GM21786 (cell line): ENCODE measurements at regions not wholly inside any gene's neighbourhood (a gene's known extent, or its start where the extent isn't known, plus 50 kb on each side); places are given as distances from the start of the nearest gene placed in this dataset.
A peak's percentile ranks its signal among the peaks of the same experiment; 100 is the strongest.
"Not testable (repeated sequence)": the region's sequence is repeated elsewhere in the genome, so short reads cannot be mapped to it uniquely, and the experiment has no call there.

ENCODE experiments used
- ATAC-seq: cut with Tn5 transposase; IDR thresholded peaks from one replicate; pipeline ENCODE4 v1.9.1; 2021; ENCODE audit not compliant: unreplicated experiment

DNA sequence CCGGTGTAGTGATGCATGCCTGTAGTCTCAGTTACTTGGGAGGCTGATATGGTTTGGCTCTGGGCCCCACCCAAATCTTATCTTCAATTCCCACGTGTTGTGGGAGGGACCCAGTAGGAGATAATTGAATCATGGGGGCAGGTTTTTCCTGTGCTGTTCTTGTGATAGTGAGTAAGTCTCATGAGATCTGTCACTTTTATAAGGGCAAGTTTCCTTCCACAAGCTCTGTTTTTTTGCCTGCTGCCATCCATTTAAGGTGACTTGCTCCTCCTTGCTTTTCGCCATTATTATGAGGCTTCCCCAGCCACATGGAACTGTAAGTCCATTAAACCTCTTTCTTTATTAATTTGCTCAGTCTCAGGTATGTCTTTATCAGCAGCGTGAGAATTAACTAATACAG, 566.7 kb upstream of the NECTIN3 start:
- ATAC-seq: no peak

DNA sequence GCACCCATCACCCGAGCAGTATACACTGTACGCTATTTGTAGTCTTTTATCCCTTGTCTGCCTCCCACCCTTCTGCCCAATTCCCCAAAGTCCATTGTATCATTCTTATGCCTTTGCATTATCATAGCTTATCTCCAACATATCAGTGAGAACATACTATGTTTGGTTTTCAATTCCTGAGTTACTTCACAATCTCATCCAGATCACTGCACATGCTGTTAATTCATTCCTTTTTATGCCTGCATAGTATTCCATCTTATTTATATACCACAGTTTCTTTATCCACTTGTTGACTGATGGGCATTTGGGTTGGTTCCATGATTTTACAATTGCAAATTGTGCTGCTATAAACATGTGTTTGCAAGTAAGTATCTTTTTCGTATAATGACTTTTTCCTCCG, 564.7 kb upstream of the NECTIN3 start:
- ATAC-seq: no peak

DNA sequence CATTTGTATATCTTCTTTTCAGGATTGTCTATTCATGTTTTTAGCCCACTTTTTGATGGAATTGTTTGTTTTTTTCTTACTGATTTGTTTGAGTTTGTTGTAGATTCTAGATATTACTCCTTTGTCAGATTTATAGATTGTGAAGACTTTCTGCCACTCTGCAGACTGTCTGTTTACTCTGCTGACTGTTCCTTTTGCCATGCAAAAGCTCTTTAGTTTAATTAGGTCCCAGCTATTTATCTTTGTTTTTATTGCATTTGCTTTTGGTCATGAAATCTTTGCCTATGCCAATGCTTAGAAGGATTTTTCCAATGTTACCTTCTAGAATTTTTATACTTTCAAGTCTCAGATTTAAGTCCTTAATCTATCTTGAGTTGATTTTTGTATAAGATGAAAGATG, 564.0 kb upstream of the NECTIN3 start:
- ATAC-seq: not testable (repeated sequence)

DNA sequence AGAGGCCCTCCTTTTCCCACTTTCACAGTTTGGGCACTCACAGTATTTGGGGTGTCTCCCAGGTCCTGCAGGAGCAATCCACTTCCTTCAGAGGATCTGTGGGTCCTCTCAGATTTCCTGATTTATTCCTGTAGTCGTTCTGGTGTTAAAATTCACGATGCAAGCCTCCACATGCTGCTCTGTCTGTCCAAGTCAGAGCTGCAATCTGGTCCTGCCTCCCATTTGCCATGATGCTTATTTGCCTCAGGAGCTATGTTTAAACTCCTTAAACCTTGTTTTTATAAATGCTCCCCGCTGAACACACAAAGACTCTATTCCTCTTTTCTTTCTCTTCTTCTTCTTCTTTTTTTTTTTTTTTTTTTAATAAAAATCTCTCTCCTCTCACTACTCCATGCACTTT, 558.7 kb upstream of the NECTIN3 start:
- ATAC-seq: no peak

DNA sequence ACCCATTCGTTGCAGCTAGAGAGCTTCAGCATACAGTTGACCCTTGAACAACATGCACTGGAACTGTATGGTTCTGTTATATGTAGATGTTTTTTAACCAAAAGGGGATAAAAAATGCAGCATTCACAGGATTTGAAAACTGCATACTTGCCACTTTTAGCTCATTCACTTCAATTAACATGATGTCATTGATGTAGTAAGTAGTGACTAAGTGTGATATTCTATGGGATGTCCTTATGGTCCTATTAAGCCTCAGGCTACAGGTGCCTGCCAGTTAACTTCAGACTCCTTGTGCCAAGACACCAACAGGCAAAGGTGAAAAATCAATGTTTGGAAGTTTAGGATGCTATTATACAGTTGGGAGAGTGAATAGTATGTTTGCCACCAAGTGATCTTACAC, 553.6 kb upstream of the NECTIN3 start:
- no peak for ATAC-seq

DNA sequence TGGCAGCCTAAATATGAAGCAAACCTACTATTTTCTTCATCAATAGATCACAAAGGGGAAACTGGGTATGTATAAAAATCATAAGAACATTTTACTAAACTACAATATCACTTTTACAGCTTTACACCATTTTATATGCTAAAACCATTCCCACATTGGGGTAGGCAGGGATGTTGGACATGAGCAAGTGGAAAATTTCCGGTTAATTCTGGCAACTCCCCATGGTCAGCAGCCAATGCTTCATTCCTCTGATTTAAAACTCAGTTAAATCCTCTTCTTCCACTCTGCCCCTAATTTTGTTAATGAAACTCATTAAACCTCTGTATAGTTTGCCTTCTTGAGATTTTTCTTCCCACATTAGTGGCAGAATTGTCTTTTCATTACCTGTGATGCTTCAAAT, 552.5 kb upstream of the NECTIN3 start:
- ATAC-seq: no peak

DNA sequence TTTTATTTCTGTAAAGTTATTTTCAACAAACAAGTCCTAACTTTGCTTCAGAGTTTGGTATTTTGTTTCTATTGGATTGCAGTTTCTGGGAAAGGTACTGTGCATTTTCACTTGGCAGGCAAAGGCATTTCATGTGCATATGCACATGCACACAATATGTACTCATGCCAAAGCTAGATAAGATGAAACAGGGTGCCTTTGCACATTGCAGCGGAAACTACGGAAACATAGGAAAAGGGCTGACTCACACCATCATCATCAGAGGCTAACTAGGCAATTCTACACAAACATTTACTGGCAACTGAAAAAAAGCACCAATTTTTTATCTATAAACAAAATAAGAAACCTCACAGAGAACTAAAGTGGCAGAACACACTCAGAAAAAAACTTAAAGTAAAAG, 550.6 kb upstream of the NECTIN3 start:
- ATAC-seq: no peak

DNA sequence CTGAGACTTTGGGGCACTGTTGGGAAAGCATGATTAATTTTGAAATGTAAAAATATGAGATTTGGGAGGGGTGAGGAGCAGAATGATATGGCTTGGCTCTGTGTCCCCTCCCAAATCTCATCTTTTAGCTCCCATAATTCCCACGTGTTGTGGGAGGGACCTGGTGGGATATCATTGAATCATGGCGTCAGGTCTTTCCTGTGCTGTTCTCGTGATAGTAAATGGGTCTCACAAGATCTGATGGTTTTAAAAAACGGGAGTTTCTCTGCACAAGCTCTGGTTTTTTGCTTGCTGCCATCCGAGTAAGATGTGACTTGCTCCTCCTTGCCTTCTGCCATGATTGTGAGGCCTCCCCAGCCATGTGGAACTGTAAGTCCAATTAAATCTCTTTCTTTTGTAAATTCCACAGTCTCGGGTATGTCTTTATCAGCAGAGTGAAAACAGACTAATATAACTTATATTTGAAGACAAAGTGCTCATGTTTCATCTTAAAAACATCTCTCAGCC, 546.0 kb upstream of the NECTIN3 start:
- ATAC-seq: not testable (repeated sequence)

DNA sequence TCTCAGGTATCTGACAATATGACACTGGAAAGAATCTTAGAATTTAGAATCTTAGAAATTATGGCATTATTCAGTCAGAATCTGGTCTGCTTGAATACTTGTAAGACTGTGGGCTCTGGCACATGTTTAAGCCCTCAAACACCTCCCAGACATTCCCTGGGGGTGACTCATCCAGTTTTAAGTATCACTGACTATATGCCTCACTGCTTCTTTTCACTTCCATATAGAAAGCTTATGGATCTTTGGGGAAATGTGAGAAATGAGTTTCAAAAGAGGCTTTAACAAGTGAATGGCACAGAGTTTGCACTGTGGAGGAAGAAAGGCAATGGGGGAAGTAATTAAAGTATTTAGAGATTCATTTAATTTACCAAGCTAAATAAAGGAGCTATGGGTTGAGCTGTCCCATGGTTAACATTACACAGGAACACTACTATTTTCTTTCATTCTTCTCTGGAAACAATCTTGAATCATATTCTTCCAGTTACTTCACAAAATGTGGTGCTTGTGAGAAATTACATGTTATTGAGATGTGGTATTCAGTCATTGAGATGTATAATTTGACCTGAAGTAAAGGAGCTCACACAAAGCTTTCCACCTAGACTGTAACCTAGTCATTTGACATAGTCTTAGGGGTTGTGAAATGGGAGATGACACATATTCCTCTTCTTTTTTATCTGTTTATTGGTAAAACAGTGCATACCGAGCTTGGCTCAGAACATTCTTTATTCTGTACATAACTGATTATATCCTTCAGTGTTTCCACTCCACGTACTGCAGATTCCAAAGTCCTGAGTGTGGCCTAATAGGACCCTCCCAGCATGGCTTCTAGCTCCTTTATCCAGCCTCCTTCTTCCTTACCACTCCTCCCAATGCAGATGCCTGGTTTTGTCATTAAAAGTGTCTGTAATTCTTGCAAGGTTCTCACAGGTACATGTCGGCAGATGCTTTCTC, 544.6 kb upstream of the NECTIN3 start:
- no peak for ATAC-seq

DNA sequence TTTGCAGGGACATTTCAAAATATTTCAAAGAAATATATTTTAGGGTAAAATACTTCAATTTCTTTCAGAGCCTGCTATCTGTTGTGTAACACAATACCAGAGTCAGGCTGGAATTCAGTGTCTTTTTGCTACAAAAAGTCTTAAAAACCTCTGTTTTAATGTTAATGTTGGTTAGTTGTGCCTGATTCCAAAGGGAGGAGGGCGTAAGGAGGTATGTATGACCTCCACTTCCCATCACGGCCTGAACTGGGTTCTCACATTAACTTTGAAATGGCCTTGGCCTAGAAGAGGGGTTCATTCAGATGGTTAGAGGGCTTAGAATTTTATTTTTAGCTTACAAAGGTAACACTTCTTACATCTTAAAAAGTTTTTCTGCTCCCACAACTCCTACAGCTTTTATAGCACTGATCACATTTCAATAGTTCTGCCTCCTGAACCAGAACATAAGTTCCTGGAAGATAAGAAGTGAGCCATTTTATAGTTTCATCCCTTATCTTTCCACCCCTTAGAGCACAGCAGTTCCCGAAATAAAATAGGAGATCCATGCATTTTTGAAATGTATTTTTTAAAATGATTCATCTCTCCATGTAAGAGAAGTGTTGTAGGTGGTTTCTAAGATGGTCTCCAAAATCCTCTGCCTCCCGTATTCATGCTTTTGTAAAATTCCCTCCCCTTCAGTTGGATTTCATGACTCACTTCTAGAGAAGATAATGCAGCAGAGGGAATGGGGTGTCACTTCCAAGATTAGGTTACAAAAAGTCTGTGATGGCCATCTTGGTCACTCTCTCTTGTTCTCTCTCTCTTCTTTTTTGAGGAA, 543.1 kb upstream of the NECTIN3 start:
- no peak for ATAC-seq

DNA sequence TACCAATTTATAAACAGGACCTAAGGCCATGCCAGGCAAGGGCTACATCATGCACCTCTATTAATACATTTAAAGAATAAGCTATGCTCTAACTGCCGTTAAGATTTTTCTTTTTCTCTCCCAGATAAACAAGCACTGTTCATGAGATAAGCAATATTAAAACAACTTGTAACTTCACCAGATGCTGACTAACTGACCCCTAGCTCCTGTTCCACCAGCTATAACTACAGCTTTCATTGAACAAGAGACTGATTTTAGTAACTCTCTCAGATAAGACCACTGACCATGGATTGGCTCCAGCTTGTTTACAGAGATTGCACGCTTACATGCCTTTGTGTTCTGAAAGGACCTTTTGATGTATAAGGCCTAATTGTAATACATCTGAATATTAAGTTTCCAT, 540.7 kb upstream of the NECTIN3 start:
- ATAC-seq: no peak

DNA sequence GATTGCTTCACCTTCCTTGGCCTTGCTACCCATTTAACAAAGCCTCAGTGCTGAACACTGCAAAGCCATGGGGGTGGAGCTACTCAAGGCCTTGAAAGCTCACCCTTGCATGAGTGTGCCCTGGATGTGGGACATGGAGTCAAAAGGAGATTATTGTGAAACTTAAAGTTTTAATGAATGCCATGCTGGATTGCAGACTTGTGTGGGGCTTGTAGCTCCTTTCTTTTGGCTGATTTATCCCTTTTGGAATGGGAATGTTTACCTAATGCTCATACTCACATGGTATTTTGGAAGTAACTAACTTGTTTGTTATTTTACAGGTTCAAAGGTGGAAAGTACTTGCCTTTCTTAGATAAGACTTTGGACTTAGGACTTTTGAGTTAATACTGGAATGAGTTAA, 538.5 kb upstream of the NECTIN3 start:
- ATAC-seq: no peak

DNA sequence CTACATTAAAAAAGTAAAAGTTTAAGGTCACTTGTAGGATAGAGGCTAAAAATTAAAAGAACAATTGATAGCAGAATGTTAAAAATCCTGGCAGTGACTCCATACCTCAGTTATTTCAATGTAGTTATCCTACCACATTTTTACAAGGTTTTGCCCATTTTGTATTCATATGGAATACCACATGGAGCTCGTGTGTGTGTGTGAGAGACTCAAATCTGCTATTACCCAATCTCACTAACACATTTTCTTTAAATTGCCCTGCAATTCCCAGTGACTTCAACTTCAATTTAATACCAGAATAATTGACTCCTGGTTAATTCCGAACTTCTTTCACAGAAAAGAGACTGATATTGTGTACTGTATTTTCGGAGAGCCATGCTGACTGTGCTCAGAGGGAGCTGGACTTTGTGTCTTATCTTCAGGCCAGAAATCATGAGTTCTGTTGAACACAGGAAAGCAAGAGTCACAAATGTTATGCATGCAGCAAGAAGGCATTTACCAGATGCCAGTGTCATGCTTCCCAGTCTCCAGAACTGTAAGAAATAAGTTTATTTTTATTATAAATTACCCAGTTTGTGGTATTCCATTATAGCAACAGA, 529.0 kb upstream of the NECTIN3 start:
- no peak for ATAC-seq

DNA sequence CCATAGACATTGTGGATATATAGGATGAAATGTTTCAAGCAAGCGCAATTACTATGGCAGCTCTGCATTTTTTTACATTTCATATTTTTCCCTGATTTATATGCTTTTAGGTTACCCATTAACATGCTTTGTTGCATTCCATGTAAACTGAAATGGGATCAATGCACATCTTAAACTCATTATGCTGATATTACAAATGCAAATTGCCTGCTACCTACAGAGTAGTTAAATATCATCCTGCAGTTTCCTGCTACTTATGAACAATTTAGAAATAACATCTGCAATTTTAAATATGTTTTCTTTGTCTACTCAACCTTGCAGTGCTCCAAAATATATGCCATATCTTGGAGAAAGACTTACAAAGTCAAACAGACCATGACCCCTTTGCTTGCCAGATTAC, 526.9 kb upstream of the NECTIN3 start:
- ATAC-seq: no peak

DNA sequence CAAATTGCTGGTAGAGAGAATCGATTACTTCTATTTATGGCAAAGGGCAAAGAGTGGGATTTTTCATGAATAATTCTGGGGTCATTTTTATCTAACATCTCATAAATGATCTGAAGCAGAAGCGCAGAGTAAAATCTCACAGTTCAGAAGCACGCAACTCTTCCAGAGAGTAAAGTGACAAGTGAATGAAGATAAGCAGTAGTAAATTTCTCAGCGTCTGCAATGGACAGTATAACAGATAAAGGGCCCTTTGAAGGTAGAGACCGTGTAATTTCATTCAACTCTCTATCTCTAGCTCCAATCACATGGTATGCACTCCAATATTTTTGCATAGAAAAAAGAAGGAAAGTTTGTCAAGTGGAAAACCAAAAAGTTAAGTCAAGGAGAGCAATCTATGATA, 521.1 kb upstream of the NECTIN3 start:
- ATAC-seq: no peak

DNA sequence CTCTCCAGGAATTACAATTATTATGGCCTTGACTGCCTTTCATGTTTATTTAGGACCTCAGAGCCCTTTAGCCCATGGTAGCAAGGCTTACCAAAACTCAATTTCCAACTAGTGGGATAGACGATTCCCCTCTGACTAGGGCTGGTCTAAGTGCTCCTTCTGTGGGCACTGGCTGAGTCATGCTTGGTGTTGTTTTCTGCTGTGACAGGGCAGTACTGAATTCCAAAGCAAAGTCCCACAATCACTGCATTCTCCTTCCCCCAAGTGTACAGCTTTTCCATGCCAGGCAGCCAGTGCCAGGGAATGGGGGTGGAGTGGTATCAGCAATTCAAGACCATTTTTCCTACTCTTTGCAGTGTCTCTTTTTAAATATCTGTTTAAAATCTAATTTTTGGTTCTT, 509.0 kb upstream of the NECTIN3 start:
- ATAC-seq: no peak

DNA sequence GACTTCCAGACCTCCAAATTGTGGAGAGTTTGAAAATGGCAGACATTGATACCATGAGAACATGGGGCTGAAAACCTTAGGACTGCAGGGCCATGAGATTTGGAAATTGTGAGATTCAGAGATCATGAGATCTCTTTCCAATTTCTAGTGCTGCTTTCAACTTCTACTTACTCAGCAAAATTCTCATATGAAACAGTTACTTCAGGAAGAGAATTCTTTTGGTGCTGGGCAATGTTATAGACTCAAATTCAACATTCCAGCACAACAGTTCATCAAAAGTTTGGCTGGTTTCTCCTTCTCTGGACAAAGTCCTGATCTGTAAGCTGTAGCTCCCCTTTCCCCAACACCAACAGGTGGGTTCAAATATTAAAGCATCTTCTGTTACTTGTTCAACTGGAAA, 506.9 kb upstream of the NECTIN3 start:
- ATAC-seq: no peak

DNA sequence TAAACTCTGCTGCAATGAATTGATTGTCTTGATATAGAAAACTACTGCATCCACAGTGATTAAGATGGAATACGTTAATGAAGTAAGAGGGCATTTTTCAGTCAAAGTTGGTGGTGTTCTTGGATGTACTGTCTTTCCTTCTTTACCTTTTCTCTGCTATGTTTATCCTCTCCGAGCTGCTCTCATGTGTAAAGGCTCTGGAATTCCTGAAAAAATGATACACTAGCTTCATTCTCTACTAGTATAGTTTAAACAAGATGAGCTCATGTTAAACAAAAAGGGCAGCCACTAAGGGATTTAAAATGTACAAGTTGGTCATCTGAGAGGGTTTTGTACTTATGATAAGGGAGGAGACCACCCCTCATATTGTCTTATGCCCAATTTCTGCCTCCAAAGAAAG, 504.6 kb upstream of the NECTIN3 start:
- ATAC-seq: no peak

DNA sequence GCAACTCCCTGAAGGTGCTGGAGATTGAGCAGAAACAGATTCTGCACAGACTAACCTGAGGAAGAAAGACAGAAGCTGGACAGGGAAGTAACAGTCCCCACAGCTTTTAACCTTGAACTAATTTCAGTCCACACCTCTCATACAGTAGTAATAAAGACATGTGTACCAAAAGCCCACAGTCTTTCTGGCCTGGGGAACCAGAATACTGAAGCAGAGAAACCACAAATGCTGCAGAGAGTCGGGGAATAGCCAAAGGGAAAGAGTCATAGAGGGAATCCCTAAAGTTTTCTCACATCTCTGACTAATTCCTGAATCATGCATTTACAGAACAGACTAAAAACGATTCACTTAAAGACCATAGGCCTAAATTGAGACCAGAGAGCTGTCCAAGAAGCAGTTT, 503.4 kb upstream of the NECTIN3 start:
- ATAC-seq: peak; percentile 62

DNA sequence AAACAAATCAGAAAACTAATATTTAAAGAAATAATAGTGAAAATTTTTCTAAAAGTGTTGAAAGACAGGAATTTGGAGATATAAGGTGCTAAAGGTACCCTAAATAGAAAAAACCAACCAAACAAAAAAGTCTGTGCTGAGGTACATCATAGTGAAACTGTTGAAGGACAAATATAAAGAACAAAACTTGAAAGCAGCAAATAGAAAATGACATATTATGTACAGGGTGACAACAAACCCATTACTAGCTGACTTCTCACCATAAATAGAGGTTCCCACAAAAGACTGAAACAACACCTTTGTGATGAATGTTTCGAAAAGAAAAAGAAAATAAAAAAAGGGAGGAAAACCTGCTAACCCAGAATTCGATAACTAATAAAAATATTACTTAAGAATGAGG, 502.5 kb upstream of the NECTIN3 start:
- ATAC-seq: peak; percentile 72

DNA sequence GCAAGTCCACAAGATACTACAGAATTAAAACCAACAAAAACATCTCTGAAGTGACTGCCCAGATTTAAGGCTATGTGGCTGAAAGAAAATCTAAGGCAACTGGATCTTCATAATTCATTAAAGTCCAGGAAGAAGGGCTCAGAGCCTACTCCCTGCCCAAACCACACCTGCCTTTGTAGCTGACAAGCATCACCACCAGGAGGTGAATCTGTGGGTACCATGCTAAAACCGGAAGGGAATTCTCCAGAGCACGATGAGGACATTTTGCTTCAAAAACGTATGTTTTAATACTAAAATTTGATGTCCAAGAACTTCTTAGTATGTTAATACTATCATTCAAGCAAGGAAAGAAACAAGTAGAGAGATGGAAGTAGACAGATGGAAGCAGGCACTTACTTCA, 495.9 kb upstream of the NECTIN3 start:
- ATAC-seq: no peak

DNA sequence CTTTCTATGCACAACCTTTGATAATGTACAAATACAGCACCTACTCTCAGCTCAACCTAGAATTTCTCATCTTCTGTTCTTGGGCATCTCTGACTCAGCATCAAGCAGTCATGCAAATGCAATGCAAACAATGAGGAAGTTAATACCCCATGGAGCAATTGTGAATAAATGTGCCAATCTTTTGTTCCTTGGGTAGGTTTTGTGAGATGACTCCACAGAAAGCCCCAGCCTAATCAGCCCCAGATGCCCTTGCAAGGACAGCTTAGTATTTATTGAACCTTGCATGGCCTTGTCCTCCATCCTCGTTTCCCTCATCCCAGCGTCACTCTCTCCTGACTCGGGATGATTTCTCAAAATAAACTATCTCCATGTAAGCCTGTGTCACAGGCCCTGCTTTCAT, 494.7 kb upstream of the NECTIN3 start:
- ATAC-seq: no peak
